ENCODE measurements at regions not wholly inside any gene's neighbourhood (a gene's known extent, or its start where the extent isn't known, plus 50 kb on each side); places are given as distances from the start of the nearest gene placed in this dataset.

- H3K4me3 ChIP-seq, result no peak overlapping the region
- intact Hi-C loops (cut with DNase I), result no loop called here
Observed at GRCh38 chr12:118503476-118503875, 127.1 kb downstream of the SUDS3 start.

GRCh38 chr12:118512669-118513068 is 136.3 kb downstream of the SUDS3 start:
- Histone ChIP-seq H3K9me3 (no peaks in the 10 kb centered on the region), H3K27me3 (no peaks in the 10 kb centered on the region), H3K27ac (no peak overlapping the region), H3K4me3 (no peak overlapping the region), H3K36me3 (no peaks in the 10 kb centered on the region), H3K4me1 (no peaks in the 10 kb centered on the region)
- intact Hi-C loops (cut with DNase I), result no loop called here
- 61 to 62% methylated on average over 5 of the region's 5 CpGs for WGBS, 2 donors
- ATAC-seq (no peak), FAIRE-seq (no peak), DNase-seq (no peak)
- no peak for TF ChIP-seq CTCF (IDR thresholded peaks at IDR 0.05)

More at GRCh38 chr12:118503476-118503875, 127.1 kb downstream of the SUDS3 start:
- Histone ChIP-seq H3K27ac (no peak overlapping the region), H3K4me1 (no peaks in the 10 kb centered on the region), H3K36me3 (no peaks in the 10 kb centered on the region), H3K9me3 (no peaks in the 10 kb centered on the region), H3K27me3 (no peaks in the 10 kb centered on the region)
- ATAC-seq, result no peak
- no peak for TF ChIP-seq CTCF (IDR thresholded peaks at IDR 0.05)
- FAIRE-seq, result no peak
- no peak for DNase-seq
- WGBS, 2 donors, result 74 to 76% methylated on average over 3 of the region's 3 CpGs

- DNase-seq (no peak), ATAC-seq (no peak), FAIRE-seq (no peak)
- H3K36me3 ChIP-seq, result no peaks in the 10 kb centered on the region
- no peak for TF ChIP-seq CTCF (IDR thresholded peaks at IDR 0.05)
- WGBS, 2 donors, result 53 to 60% methylated on average over 4 of the region's 4 CpGs
- H3K9me3 ChIP-seq, result no peaks in the 10 kb centered on the region
- H3K27ac ChIP-seq, result no peak overlapping the region
- intact Hi-C loops (cut with DNase I), result no loop called here
- H3K27me3 ChIP-seq, result no peaks in the 10 kb centered on the region
- H3K4me3 ChIP-seq, result no peak overlapping the region
- H3K4me1 ChIP-seq, result no peaks in the 10 kb centered on the region
Observed at GRCh38 chr12:118513611-118514010, 137.3 kb downstream of the SUDS3 start.

GRCh38 chr12:118514297-118514696 is 137.9 kb downstream of the SUDS3 start:
- no peaks in the 10 kb centered on the region for H3K36me3 ChIP-seq
- 82 to 90% methylated on average over 3 of the region's 3 CpGs for WGBS, 2 donors
- DNase-seq, result no peak

More at GRCh38 chr12:118514297-118514696, 137.9 kb downstream of the SUDS3 start:
- FAIRE-seq (no peak), ATAC-seq (no peak)
- Histone ChIP-seq H3K4me3 (no peak overlapping the region), H3K9me3 (no peaks in the 10 kb centered on the region), H3K27ac (no peak overlapping the region), H3K27me3 (no peaks in the 10 kb centered on the region), H3K4me1 (no peaks in the 10 kb centered on the region)
- no peak for TF ChIP-seq CTCF (IDR thresholded peaks at IDR 0.05)
- intact Hi-C loops (cut with DNase I), result no loop called here

Data from pancreas (tissue), 10 donors.